H1 (cell line): ENCODE measurements at regions not wholly inside any gene's neighbourhood (a gene's known extent, or its start where the extent isn't known, plus 50 kb on each side); places are given as distances from the start of the nearest gene placed in this dataset.

Experiments
- ATF2 ChIP-seq: IDR thresholded peaks from 2 replicates; pipeline ENCODE4 v1.6.1; 2012; ENCODE audit warnings: low read length, inconsistent platforms
- POLR2AphosphoS5 ChIP-seq: IDR thresholded peaks from 2 replicates; pipeline ENCODE4 v1.6.1; 2011; ENCODE audit warnings: low read depth, low read length
- TBP ChIP-seq: IDR thresholded peaks from 2 replicates; pipeline ENCODE4 v1.6.1; 2011; ENCODE audit warnings: low read depth, low read length, improper control_type of control experiment

GRCh38 chr15:97561529-97561928 is 399.0 kb upstream of the ARRDC4 start (continued):
- TF ChIP-seq ATF2, result no peak
- TF ChIP-seq POLR2AphosphoS5, result no peak
- TF ChIP-seq TBP, result no peak
